SK-N-MC (cell line): ENCODE measurements at regions not wholly inside any gene's neighbourhood (a gene's known extent, or its start where the extent isn't known, plus 50 kb on each side); places are given as distances from the start of the nearest gene placed in this dataset.

ENCODE experiments used
- EZH2 ChIP-seq: fragments of 200-600 bp; sonication (generic); IDR thresholded peaks from one replicate; pipeline ENCODE4 v1.6.1; 2017; ENCODE audit warnings: antibody characterized with exemption
- POLR2AphosphoS5 ChIP-seq: IDR thresholded peaks from 2 replicates; pipeline ENCODE4 v1.6.1; 2012; ENCODE audit warnings: mild to moderate bottlenecking, low read depth, low read length, borderline replicate concordance

DNA sequence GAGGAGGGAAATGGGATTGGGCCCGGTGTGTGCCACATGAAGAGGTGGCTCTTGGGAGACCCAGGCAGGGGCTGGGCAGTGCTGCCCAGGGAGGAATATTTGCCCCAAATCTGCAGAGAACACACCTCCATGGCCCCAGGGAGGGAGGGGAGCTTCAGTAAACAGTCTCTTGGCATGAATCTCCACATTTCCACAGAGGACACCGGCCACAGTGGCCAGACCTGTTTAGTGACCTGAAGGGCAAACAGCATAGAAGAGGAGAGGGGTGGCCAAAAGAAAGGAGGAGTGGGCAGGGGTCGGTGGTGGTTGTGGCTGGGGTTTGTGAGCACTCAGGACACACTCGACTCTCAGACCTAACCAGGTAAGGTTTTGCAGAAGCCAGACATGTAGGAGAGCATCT is 54.0 kb upstream of the IFFO2 start:
- TF ChIP-seq POLR2AphosphoS5 = no peak
- no peak for TF ChIP-seq EZH2
